ENCODE measurements at regions not wholly inside any gene's neighbourhood (a gene's known extent, or its start where the extent isn't known, plus 50 kb on each side); places are given as distances from the start of the nearest gene placed in this dataset.

GRCh38 chr1:202069662-202070061 is 53.1 kb upstream of the GPR37L1 start (continued):
- peak; percentile 83; the same call in 1 of the 2 replicates for TF ChIP-seq ZBTB37 (CRISPR knock-in tag; IDR thresholded peaks at IDR 0.05)
- TF ChIP-seq NCOR1 (IDR thresholded peaks at IDR 0.05; ENCODE audit: borderline replicate concordance, low read length), result peak; percentile 39; the same call in 1 of the 2 replicates
- TF ChIP-seq FOXP1 (IDR thresholded peaks at IDR 0.05), result no peak
- peak; percentile 70 for TF ChIP-seq FOXP1 (CRISPR knock-in tag; IDR thresholded peaks at IDR 0.05)
- TF ChIP-seq FOXK1 (CRISPR knock-in tag; IDR thresholded peaks at IDR 0.05; ENCODE audit: borderline replicate concordance, low read depth), result peak; percentile 55; the same call in 1 of the 2 replicates
- peak; percentile 37; the same call in 1 of the 2 replicates for TF ChIP-seq THRA (CRISPR knock-in tag; IDR thresholded peaks at IDR 0.05; ENCODE audit: borderline replicate concordance)
- TF ChIP-seq NR2F2 (IDR thresholded peaks at IDR 0.05; ENCODE audit: borderline replicate concordance, low read depth), result peak; percentile 69; the same call in 1 of the 2 replicates
- 0 out of 2 replicates have a peak, but pooled peaks have one; percentile 78 for TF ChIP-seq ZBTB34 (CRISPR knock-in tag; IDR thresholded peaks at IDR 0.05)
- TF ChIP-seq ZFP36L2 (CRISPR knock-in tag; IDR thresholded peaks at IDR 0.05), result no peak
- TF ChIP-seq PHF5A (CRISPR knock-in tag; IDR thresholded peaks at IDR 0.05; ENCODE audit: low read depth, unreplicated experiment), result no peak
- TF ChIP-seq ZNF292 (CRISPR knock-in tag; IDR thresholded peaks at IDR 0.05; ENCODE audit: borderline replicate concordance, low read depth), result peak; percentile 20; the same call in 1 of the 2 replicates
- peak; percentile 58; the same call in 1 of the 2 replicates for TF ChIP-seq HDAC2 (CRISPR knock-in tag; IDR thresholded peaks at IDR 0.05)
- peak; percentile 71 for TF ChIP-seq FOXP4 (CRISPR knock-in tag; IDR thresholded peaks at IDR 0.05)
- TF ChIP-seq ZNF710 (CRISPR knock-in tag; IDR thresholded peaks at IDR 0.05; ENCODE audit: borderline replicate concordance), result 0 out of 2 replicates have a peak, but pooled peaks have one; percentile 43
- TF ChIP-seq MED1 (CRISPR knock-in tag; IDR thresholded peaks at IDR 0.05), result peak; percentile 50
- TF ChIP-seq HOXA3 (CRISPR knock-in tag; IDR thresholded peaks at IDR 0.05), result peak; percentile 50; the same call in 1 of the 2 replicates
- no peak for TF ChIP-seq LCORL (IDR thresholded peaks at IDR 0.05)
- peak; percentile 52; the same call in 1 of the 2 replicates for TF ChIP-seq LCORL (CRISPR knock-in tag; IDR thresholded peaks at IDR 0.05)
- TF ChIP-seq MAX (IDR thresholded peaks at IDR 0.05), result peak; percentile 26; the same call in 1 of the 2 replicates
- TF ChIP-seq GATAD2A (CRISPR knock-in tag; IDR thresholded peaks at IDR 0.05), result peak; percentile 74
- TF ChIP-seq TSC22D2 (CRISPR knock-in tag; IDR thresholded peaks at IDR 0.05; ENCODE audit: borderline replicate concordance), result no peak
- TF ChIP-seq ZNF607 (CRISPR knock-in tag; IDR thresholded peaks at IDR 0.05; ENCODE audit: borderline replicate concordance), result no peak
- TF ChIP-seq TARDBP (CRISPR knock-in tag; IDR thresholded peaks at IDR 0.05), result no peak
- peak; percentile 56 for TF ChIP-seq SALL1 (CRISPR knock-in tag; IDR thresholded peaks at IDR 0.05)
